Activated B cell treated with CpG ODN at 0.5 μM for 24 hours (primary cell): ENCODE measurements at regions not wholly inside any gene's neighbourhood (a gene's known extent, or its start where the extent isn't known, plus 50 kb on each side); places are given as distances from the start of the nearest gene placed in this dataset.

Experiments used
- ATAC-seq: fragments of 200-7000 bp; cut with Tn5 transposase; one replicate; pipeline ENCODE4 v1.10.0; 2021; ENCODE audit warnings: low read depth, mild to moderate bottlenecking, moderate library complexity
- CTCF ChIA-PET: fragments of 350-600 bp; sonication (Branson Sonifier 250); formaldehyde crosslinking; loops from one replicate; lab custom pipeline; 2021; ENCODE audit warnings: antibody characterized with exemption; lab: Charles Lee
- POLR2A ChIA-PET: fragments of 350-600 bp; sonication (Branson Sonifier 250); formaldehyde crosslinking; loops from one replicate; lab custom pipeline; 2021; ENCODE audit warnings: antibody characterized with exemption; lab: Charles Lee
- DNase-seq: peaks from one replicate; pipeline ENCODE4 v3.0.0; 2022
- H3K27ac Mint-ChIP-seq: one replicate; pipeline ENCODE4 v1.8.0; 2020; ENCODE audit warnings: mixed read lengths
- H3K27me3 Mint-ChIP-seq: one replicate; pipeline ENCODE4 v1.8.0; 2021; ENCODE audit warnings: mixed read lengths
- H3K36me3 Mint-ChIP-seq: one replicate; pipeline ENCODE4 v1.8.0; 2021; ENCODE audit warnings: low read depth, mixed read lengths
- H3K4me1 Mint-ChIP-seq: one replicate; pipeline ENCODE4 v1.8.0; 2021; ENCODE audit warnings: mixed read lengths
- H3K4me3 Mint-ChIP-seq: one replicate; pipeline ENCODE4 v1.8.0; 2020; ENCODE audit warnings: mild to moderate bottlenecking, mixed read lengths
- H3K9me3 Mint-ChIP-seq: one replicate; pipeline ENCODE4 v1.8.0; 2020; ENCODE audit warnings: mixed read lengths
- CTCF ChIP-seq: fragments of 200-600 bp; IDR thresholded peaks from one replicate; pipeline ENCODE4 v1.8.0; 2022; ENCODE audit warnings: antibody characterized with exemption, mild to moderate bottlenecking
- intact Hi-C: fragments of 100-400 bp; cut with micrococcal nuclease; formaldehyde crosslinking; loops from one replicate; pipeline ENCODE4 v1.15.1; 2024

- intact Hi-C loops, result no loop called here
Measured at GRCh38 chr5:172527559-172527958, 73.2 kb upstream of the SH3PXD2B start.

GRCh38 chr5:172525996-172526360 is 71.7 kb upstream of the SH3PXD2B start:
- ChIA-PET POLR2A (no interaction called here), CTCF (no interaction called here)

More at GRCh38 chr5:172527559-172527958, 73.2 kb upstream of the SH3PXD2B start:
- CTCF ChIA-PET, result no interaction called here
- no peak overlapping the region for H3K27ac Mint-ChIP-seq
- POLR2A ChIA-PET, result no interaction called here
- peaks cover 10% of the 10 kb centered on the region for H3K27me3 Mint-ChIP-seq
- no peaks in the 10 kb centered on the region for H3K4me1 Mint-ChIP-seq
- DNase-seq (no peak), ATAC-seq (no peak)
- H3K4me3 Mint-ChIP-seq, result no peak overlapping the region
- H3K9me3 Mint-ChIP-seq, result peaks cover 6% of the 10 kb centered on the region
- H3K36me3 Mint-ChIP-seq, result no peaks in the 10 kb centered on the region
- no peak for TF ChIP-seq CTCF

GRCh38 chr5:172525307-172525995 is 71.1 kb upstream of the SH3PXD2B start:
- Mint-ChIP-seq H3K9me3 (peaks cover 25% of the 10 kb centered on the region), H3K36me3 (no peaks in the 10 kb centered on the region), H3K27me3 (peaks cover 10% of the 10 kb centered on the region), H3K27ac (no peak overlapping the region), H3K4me1 (no peaks in the 10 kb centered on the region), H3K4me3 (no peak overlapping the region)
- DNase-seq, result no peak
- intact Hi-C loops, result no loop called here
- CTCF ChIA-PET, result no interaction called here
- TF ChIP-seq CTCF, result no peak
- no peak for ATAC-seq
- POLR2A ChIA-PET, result no interaction called here

More at GRCh38 chr5:172525996-172526360, 71.7 kb upstream of the SH3PXD2B start:
- intact Hi-C loops, result no loop called here
- Mint-ChIP-seq H3K4me3 (no peak overlapping the region), H3K9me3 (peaks cover 21% of the 10 kb centered on the region), H3K27ac (no peak overlapping the region), H3K4me1 (no peaks in the 10 kb centered on the region), H3K36me3 (no peaks in the 10 kb centered on the region), H3K27me3 (peaks cover 10% of the 10 kb centered on the region)
- ATAC-seq (no peak), DNase-seq (no peak)
- TF ChIP-seq CTCF, result no peak

- POLR2A ChIA-PET, result interaction anchor here (0.7 kb wide), 1 partner anchor 84 kb away, joined by 7 read pairs; no protein-coding TSS in a partner anchor
- intact Hi-C loops, result no loop called here
- TF ChIP-seq CTCF, result no peak
- CTCF ChIA-PET, result no interaction called here
- H3K9me3 Mint-ChIP-seq, result peaks cover 26% of the 10 kb centered on the region
- H3K4me3 Mint-ChIP-seq, result no peak overlapping the region
- no peaks in the 10 kb centered on the region for H3K36me3 Mint-ChIP-seq
- no peak overlapping the region for H3K27ac Mint-ChIP-seq
- H3K4me1 Mint-ChIP-seq, result no peaks in the 10 kb centered on the region
- H3K27me3 Mint-ChIP-seq, result peaks cover 10% of the 10 kb centered on the region
- DNase-seq (no peak), ATAC-seq (no peak)
Measured at GRCh38 chr5:172524573-172525021, 70.3 kb upstream of the SH3PXD2B start.

- no peak for TF ChIP-seq CTCF
- DNase-seq, result no peak
- Mint-ChIP-seq H3K36me3 (no peaks in the 10 kb centered on the region), H3K4me1 (no peaks in the 10 kb centered on the region), H3K27me3 (peaks cover 6% of the 10 kb centered on the region), H3K9me3 (peaks cover 23% of the 10 kb centered on the region), H3K4me3 (no peak overlapping the region), H3K27ac (no peak overlapping the region)
- ChIA-PET POLR2A (no interaction called here), CTCF (no interaction called here)
- ATAC-seq, result no peak
- intact Hi-C loops, result no loop called here
Measured at GRCh38 chr5:172523146-172523745, 68.9 kb upstream of the SH3PXD2B start.
